ENCODE measurements at regions not wholly inside any gene's neighbourhood (a gene's known extent, or its start where the extent isn't known, plus 50 kb on each side); places are given as distances from the start of the nearest gene placed in this dataset.

DNA sequence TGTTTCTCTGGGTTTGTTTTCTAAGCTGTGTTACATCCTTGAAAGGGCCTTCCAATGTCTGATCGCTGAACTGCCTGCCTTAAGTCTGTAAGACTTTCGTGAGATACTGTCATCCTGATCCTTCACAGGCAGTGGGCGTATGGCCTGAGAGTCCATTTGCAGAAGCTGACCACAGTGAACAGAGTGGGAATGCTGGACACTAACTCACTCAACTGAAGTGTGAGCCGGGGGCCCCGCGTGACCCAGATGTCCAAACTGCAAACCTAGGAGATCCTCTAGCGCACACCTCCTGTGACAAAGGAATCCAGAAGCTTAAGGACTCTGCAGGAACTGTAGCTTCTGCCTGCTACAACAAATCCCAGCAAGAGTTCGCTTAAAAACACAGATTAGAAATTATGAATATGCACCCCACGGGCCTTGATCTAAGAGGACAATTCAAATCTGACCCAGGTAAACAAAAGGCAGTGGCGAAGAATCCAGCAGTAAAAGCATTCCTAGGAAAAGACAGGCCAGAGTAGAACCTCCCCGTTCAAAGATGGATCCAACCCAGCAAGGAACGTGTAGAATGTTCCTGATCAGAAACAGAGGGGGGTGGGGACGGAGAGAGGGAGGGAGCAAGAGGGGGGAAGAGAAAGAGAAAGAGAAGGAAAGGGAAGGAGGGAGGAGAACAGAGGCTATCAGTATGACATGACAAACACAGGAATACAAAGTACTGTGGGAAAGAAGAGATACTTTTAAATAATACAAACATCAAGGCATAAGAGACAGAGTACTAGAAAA is 135.0 kb upstream of the AFDN start:
- TF ChIP-seq, protein P1, sequence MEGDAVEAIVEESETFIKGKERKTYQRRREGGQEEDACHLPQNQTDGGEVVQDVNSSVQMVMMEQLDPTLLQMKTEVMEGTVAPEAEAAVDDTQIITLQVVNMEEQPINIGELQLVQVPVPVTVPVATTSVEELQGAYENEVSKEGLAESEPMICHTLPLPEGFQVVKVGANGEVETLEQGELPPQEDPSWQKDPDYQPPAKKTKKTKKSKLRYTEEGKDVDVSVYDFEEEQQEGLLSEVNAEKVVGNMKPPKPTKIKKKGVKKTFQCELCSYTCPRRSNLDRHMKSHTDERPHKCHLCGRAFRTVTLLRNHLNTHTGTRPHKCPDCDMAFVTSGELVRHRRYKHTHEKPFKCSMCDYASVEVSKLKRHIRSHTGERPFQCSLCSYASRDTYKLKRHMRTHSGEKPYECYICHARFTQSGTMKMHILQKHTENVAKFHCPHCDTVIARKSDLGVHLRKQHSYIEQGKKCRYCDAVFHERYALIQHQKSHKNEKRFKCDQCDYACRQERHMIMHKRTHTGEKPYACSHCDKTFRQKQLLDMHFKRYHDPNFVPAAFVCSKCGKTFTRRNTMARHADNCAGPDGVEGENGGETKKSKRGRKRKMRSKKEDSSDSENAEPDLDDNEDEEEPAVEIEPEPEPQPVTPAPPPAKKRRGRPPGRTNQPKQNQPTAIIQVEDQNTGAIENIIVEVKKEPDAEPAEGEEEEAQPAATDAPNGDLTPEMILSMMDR (IDR thresholded peaks at IDR 0.05; ENCODE audit: poor library complexity): no peak
- no peak for TF ChIP-seq EZH2phosphoT487 (IDR thresholded peaks at IDR 0.05; ENCODE audit: low read depth, severe bottlenecking, unreplicated experiment)
- no peak for TF ChIP-seq EZH2 (IDR thresholded peaks at IDR 0.05; ENCODE audit: borderline replicate concordance)

Measured in hepatocyte (in vitro differentiated cells).